ENCODE measurements at regions not wholly inside any gene's neighbourhood (a gene's known extent, or its start where the extent isn't known, plus 50 kb on each side); places are given as distances from the start of the nearest gene placed in this dataset.

GRCh38 chr14:85464135-85464895, 65.6 kb upstream of the FLRT2 start:
- no peaks in the 10 kb centered on the region for H3K27me3 ChIP-seq (ENCODE audit: insufficient read depth, low read length, poor library complexity)
- H3K4me1 ChIP-seq (ENCODE audit: insufficient read depth, low read length), result no peaks in the 10 kb centered on the region
- no peaks in the 10 kb centered on the region for H4K20me1 ChIP-seq (ENCODE audit: insufficient read depth, low read length)
- H3K36me3 ChIP-seq (ENCODE audit: insufficient read depth, low read length), result no peaks in the 10 kb centered on the region
- TF ChIP-seq CTCF (IDR thresholded peaks at IDR 0.05; ENCODE audit: borderline replicate concordance, extremely low read depth, low read length, poor library complexity, severe bottlenecking), result no peak
- TF ChIP-seq EZH2 (IDR thresholded peaks at IDR 0.05; ENCODE audit: borderline replicate concordance, low read depth, low read length, severe bottlenecking), result no peak
- no peak for ATAC-seq (ENCODE audit: insufficient read depth, low read depth)
- no peak overlapping the region for H3K27ac ChIP-seq (ENCODE audit: low read length)
- no peak overlapping the region for H3K9ac ChIP-seq (ENCODE audit: low read depth, low read length)
- DNase-seq, result no peak
- no peaks in the 10 kb centered on the region for H3K9me3 ChIP-seq (ENCODE audit: insufficient read depth, low read length, severe bottlenecking)
- H3K4me2 ChIP-seq (ENCODE audit: insufficient read depth, low read length), result no peak overlapping the region
- H3K4me3 ChIP-seq (ENCODE audit: low read depth in 1 of 2, low read length in 2 of 2), result no peak overlapping the region
- no peak overlapping the region for H2AFZ ChIP-seq (ENCODE audit: low read depth, low read length)
- H3K79me2 ChIP-seq (ENCODE audit: insufficient read depth, low read length), result no peaks in the 10 kb centered on the region

GRCh38 chr14:85466678-85467077, 63.3 kb upstream of the FLRT2 start:
- TF ChIP-seq EZH2 (IDR thresholded peaks at IDR 0.05; ENCODE audit: borderline replicate concordance, low read depth, low read length, severe bottlenecking), result no peak
- no peak for TF ChIP-seq CTCF (IDR thresholded peaks at IDR 0.05; ENCODE audit: borderline replicate concordance, extremely low read depth, low read length, poor library complexity, severe bottlenecking)
- Histone ChIP-seq H3K36me3 (ENCODE audit: insufficient read depth, low read length) (no peaks in the 10 kb centered on the region), H3K9ac (ENCODE audit: low read depth, low read length) (no peak overlapping the region), H3K79me2 (ENCODE audit: insufficient read depth, low read length) (no peaks in the 10 kb centered on the region), H3K9me3 (ENCODE audit: insufficient read depth, low read length, severe bottlenecking) (no peaks in the 10 kb centered on the region), H3K4me3 (ENCODE audit: low read depth in 1 of 2, low read length in 2 of 2) (no peak overlapping the region), H3K4me1 (ENCODE audit: insufficient read depth, low read length) (no peaks in the 10 kb centered on the region), H4K20me1 (ENCODE audit: insufficient read depth, low read length) (no peaks in the 10 kb centered on the region), H3K27ac (ENCODE audit: low read length) (no peak overlapping the region), H3K27me3 (ENCODE audit: insufficient read depth, low read length, poor library complexity) (no peaks in the 10 kb centered on the region), H3K4me2 (ENCODE audit: insufficient read depth, low read length) (no peak overlapping the region), H2AFZ (ENCODE audit: low read depth, low read length) (no peak overlapping the region)
- ATAC-seq (ENCODE audit: insufficient read depth, low read depth), result no peak
- no peak for DNase-seq

- ATAC-seq (ENCODE audit: insufficient read depth, low read depth) (no peak), DNase-seq (no peak)
- Histone ChIP-seq H3K9ac (ENCODE audit: low read depth, low read length) (no peak overlapping the region), H3K27me3 (ENCODE audit: insufficient read depth, low read length, poor library complexity) (no peaks in the 10 kb centered on the region), H2AFZ (ENCODE audit: low read depth, low read length) (no peak overlapping the region), H3K4me3 (ENCODE audit: low read depth in 1 of 2, low read length in 2 of 2) (no peak overlapping the region), H3K79me2 (ENCODE audit: insufficient read depth, low read length) (no peaks in the 10 kb centered on the region), H3K4me1 (ENCODE audit: insufficient read depth, low read length) (no peaks in the 10 kb centered on the region), H4K20me1 (ENCODE audit: insufficient read depth, low read length) (no peaks in the 10 kb centered on the region), H3K9me3 (ENCODE audit: insufficient read depth, low read length, severe bottlenecking) (no peaks in the 10 kb centered on the region), H3K4me2 (ENCODE audit: insufficient read depth, low read length) (no peak overlapping the region), H3K27ac (ENCODE audit: low read length) (no peak overlapping the region), H3K36me3 (ENCODE audit: insufficient read depth, low read length) (no peaks in the 10 kb centered on the region)
- no peak for TF ChIP-seq CTCF (IDR thresholded peaks at IDR 0.05; ENCODE audit: borderline replicate concordance, extremely low read depth, low read length, poor library complexity, severe bottlenecking)
- TF ChIP-seq EZH2 (IDR thresholded peaks at IDR 0.05; ENCODE audit: borderline replicate concordance, low read depth, low read length, severe bottlenecking), result no peak
These were observed 61.1 kb upstream of the FLRT2 start for GRCh38 chr14:85468816-85469215.

Data from DND-41 (cell line).